ENCODE measurements at regions not wholly inside any gene's neighbourhood (a gene's known extent, or its start where the extent isn't known, plus 50 kb on each side); places are given as distances from the start of the nearest gene placed in this dataset.

DNA sequence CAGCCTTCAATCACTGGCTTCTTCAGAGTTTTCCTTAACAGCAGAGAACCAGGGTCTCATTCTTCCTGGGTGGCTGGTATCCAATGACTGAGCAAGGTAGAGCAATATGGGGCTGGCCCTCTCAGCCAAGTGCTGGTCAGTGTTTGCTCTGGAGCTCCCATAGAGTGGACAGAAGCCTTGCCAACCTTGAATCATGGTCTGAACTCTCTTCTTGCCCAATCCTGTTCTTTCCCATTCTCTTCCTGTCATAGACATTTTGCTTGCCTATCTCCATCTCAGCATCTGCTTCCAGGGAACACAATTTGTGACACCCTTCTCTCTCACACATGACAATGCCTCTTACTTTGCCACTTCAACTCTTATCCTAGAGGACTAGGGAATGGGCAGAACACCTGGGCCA is 245.6 kb upstream of the PEX5L start:
- no peak overlapping the region for H3K4me3 ChIP-seq (ENCODE audit: low read depth, low read length)
- in situ Hi-C loops (cut with HindIII; ENCODE audit: low sequenced_read_pairs), result no loop called here
- DNase-seq (ENCODE audit: low read depth), result no peak
- TF ChIP-seq, protein P1, sequence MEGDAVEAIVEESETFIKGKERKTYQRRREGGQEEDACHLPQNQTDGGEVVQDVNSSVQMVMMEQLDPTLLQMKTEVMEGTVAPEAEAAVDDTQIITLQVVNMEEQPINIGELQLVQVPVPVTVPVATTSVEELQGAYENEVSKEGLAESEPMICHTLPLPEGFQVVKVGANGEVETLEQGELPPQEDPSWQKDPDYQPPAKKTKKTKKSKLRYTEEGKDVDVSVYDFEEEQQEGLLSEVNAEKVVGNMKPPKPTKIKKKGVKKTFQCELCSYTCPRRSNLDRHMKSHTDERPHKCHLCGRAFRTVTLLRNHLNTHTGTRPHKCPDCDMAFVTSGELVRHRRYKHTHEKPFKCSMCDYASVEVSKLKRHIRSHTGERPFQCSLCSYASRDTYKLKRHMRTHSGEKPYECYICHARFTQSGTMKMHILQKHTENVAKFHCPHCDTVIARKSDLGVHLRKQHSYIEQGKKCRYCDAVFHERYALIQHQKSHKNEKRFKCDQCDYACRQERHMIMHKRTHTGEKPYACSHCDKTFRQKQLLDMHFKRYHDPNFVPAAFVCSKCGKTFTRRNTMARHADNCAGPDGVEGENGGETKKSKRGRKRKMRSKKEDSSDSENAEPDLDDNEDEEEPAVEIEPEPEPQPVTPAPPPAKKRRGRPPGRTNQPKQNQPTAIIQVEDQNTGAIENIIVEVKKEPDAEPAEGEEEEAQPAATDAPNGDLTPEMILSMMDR (IDR thresholded peaks at IDR 0.05; ENCODE audit: low read depth, low read length, missing control alignments), result no peak

GRCh38 chr3:180283251-180283650 is 246.5 kb upstream of the PEX5L start:
- TF ChIP-seq, protein P1 (IDR thresholded peaks at IDR 0.05; ENCODE audit: low read depth, low read length, missing control alignments), result no peak
- in situ Hi-C loops (cut with HindIII; ENCODE audit: low sequenced_read_pairs), result no loop called here
- DNase-seq (ENCODE audit: low read depth), result no peak

DNA sequence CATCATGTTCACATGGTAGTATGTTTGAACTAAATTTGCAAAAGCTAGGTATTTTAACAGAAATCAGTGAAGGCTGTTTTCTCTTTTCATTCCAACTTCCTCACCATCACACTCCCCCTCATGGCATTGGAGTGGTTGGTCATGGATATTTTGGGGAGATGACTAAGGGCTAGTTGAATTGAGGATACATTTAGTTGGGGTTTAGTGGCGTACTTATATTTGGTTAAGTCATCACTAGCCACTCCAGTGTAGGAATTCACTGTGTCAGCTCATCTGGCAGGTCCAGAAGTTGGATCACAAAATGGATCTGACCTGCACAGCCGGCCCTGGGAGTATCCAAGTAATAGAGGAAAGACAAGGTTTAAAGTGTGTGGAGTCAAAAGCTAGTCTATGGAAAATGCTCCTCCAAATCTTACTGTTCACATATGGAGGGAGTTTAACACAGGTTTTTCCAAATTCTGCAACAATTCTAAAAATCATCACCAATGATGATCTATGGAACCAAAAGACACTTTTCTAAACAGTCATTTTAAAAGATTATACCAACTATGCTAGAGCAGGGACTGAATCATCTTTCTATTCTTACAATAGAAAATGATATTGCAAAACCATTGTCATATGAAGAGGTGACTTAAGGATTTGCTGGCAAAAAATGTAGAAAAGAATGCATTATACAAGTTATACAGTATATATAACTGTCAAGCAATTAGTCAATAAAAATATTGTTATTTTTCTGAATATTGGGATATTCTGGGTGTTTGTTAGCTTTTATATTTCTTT is 247.8 kb upstream of the PEX5L start:
- DNase-seq (ENCODE audit: low read depth), result no peak
- no peak overlapping the region for H3K4me3 ChIP-seq (ENCODE audit: low read depth, low read length)
- TF ChIP-seq, protein P1 (IDR thresholded peaks at IDR 0.05; ENCODE audit: low read depth, low read length, missing control alignments), result no peak
- in situ Hi-C loops (cut with HindIII; ENCODE audit: low sequenced_read_pairs), result no loop called here

More at GRCh38 chr3:180283251-180283650, 246.5 kb upstream of the PEX5L start:
- H3K4me3 ChIP-seq (ENCODE audit: low read depth, low read length), result no peak overlapping the region

DNA sequence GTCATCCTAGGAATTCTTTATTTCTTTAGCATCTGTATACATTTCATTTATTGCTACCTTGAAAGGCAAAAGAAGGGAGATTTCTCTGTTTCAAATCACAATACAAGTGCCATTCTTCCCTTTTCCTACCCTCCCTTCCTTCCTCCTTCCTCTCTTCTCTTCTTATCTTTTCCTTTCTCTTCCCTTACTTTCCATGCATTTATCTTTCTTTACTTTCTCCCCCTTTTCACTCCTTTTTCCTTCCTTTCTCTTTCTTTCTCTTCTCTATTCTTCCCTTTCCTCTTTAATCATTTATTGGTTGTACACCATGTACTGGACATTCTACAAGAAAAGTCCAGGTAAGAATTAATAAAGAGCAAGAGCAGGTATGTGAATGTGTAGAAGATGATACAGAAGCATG is 251.0 kb upstream of the PEX5L start:
- no peak overlapping the region for H3K4me3 ChIP-seq (ENCODE audit: low read depth, low read length)
- TF ChIP-seq, protein P1 (IDR thresholded peaks at IDR 0.05; ENCODE audit: low read depth, low read length, missing control alignments), result no peak
- in situ Hi-C loops (cut with HindIII; ENCODE audit: low sequenced_read_pairs), result no loop called here
- no peak for DNase-seq (ENCODE audit: low read depth)

DNA sequence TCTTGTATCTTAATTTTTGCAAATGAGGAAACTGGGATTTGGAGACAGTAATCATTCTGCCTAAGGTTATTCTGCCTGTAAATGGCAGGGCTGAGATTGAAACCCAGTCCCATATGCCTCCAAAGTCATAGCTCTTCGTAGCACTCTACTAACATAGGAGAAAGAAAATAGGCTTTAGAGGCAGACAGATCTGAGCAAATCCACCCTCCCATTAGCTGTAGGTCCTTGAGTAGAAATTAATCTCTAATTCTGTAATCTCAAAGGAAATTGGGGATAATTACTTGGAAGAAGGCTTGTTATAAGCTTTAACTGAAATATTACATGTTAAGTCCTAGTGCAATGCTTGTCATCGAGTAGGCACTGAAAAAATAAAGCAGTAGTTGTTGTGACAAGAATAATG is 252.1 kb upstream of the PEX5L start:
- in situ Hi-C loops (cut with HindIII; ENCODE audit: low sequenced_read_pairs), result no loop called here
- DNase-seq (ENCODE audit: low read depth), result no peak
- TF ChIP-seq, protein P1 (IDR thresholded peaks at IDR 0.05; ENCODE audit: low read depth, low read length, missing control alignments), result no peak
- no peak overlapping the region for H3K4me3 ChIP-seq (ENCODE audit: low read depth, low read length)

DNA sequence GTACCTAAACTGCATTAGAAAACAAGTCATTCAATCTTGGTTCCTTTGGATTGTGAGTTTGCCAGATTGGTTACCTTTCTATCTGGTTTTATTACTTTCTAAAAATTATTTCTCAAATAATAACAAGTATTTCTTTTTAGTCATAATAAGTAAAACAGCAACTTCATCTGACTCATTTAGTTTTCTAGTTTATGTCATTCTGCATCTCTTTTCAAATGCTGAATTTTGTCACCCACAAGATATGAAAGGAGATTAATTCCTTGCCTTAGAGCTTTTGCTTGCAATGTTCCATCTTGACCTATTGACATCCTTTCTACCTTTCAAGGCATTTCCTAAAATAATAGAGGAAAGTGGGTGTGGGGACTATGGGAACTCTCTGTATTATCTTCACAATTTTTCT is 253.6 kb upstream of the PEX5L start:
- DNase-seq (ENCODE audit: low read depth), result no peak
- in situ Hi-C loops (cut with HindIII; ENCODE audit: low sequenced_read_pairs), result no loop called here
- TF ChIP-seq, protein P1 (IDR thresholded peaks at IDR 0.05; ENCODE audit: low read depth, low read length, missing control alignments), result no peak
- no peak overlapping the region for H3K4me3 ChIP-seq (ENCODE audit: low read depth, low read length)
